ENCODE measurements at regions not wholly inside any gene's neighbourhood (a gene's known extent, or its start where the extent isn't known, plus 50 kb on each side); places are given as distances from the start of the nearest gene placed in this dataset.

DNA sequence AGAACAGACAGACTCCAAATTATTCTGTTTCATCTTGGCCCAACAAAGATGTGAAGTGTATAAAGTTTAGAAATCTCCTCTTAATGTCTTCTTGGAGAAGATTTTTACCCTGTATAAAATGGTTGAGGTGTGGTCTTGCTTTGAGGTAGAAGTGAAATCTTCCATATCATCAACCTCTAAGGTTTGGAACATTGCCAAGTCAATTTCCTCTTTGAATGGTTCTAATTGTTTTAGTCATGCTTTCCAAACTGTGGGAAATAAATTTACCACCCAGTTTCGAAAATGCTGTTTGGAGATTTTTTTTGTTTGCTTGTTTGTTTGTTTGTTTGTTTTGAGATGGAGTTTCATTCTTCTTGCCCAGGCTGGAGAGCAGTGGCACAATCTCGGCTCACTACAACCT is 174.1 kb upstream of the ADAMTS3 start:
- TF ChIP-seq, protein P1, sequence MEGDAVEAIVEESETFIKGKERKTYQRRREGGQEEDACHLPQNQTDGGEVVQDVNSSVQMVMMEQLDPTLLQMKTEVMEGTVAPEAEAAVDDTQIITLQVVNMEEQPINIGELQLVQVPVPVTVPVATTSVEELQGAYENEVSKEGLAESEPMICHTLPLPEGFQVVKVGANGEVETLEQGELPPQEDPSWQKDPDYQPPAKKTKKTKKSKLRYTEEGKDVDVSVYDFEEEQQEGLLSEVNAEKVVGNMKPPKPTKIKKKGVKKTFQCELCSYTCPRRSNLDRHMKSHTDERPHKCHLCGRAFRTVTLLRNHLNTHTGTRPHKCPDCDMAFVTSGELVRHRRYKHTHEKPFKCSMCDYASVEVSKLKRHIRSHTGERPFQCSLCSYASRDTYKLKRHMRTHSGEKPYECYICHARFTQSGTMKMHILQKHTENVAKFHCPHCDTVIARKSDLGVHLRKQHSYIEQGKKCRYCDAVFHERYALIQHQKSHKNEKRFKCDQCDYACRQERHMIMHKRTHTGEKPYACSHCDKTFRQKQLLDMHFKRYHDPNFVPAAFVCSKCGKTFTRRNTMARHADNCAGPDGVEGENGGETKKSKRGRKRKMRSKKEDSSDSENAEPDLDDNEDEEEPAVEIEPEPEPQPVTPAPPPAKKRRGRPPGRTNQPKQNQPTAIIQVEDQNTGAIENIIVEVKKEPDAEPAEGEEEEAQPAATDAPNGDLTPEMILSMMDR (IDR thresholded peaks at IDR 0.05 in 4 of 5, conservative IDR thresholded peaks at IDR 0.05 in 1 of 5) = no peak
- TF ChIP-seq POLR2A (IDR thresholded peaks at IDR 0.05) = no peak

All from gastrocnemius medialis (tissue), 4 donors.